OCI-LY7 (cell line): ENCODE measurements at regions not wholly inside any gene's neighbourhood (a gene's known extent, or its start where the extent isn't known, plus 50 kb on each side); places are given as distances from the start of the nearest gene placed in this dataset.

Experiments
- BruUV-seq: library from RNA; stranded (reverse); fragments of 400-500 nt; replicated peaks from 2 replicates; lab custom pipeline; 2021; lab: Mats Ljungman, UMichigan
- CTCF ChIA-PET: fragments of 300-600 bp; sonication (Branson Sonifier 250); formaldehyde crosslinking; loops from one replicate; lab custom pipeline; 2022; ENCODE audit warnings: antibody characterized with exemption; ENCODE audit not compliant: unreplicated experiment; lab: Charles Lee
- POLR2A ChIA-PET: fragments of 300-600 bp; sonication (Branson Sonifier 250); formaldehyde crosslinking; loops from one replicate; lab custom pipeline; 2022; ENCODE audit warnings: antibody characterized with exemption; lab: Charles Lee
- DNase-seq: peaks from one replicate; pipeline ENCODE4 v3.0.0-alpha.2; 2015; ENCODE audit warnings: low spot score
- H2AFZ ChIP-seq: fragments of 200-600 bp; sonication (generic), shearing (Covaris generic); 2 replicates; pipeline ENCODE4 v1.6.1; 2014; ENCODE audit warnings: mild to moderate bottlenecking, antibody characterized with exemption, low read length, moderate library complexity
- H3K27ac ChIP-seq: fragments of 200-600 bp; sonication (generic); 2 replicates; pipeline ENCODE4 v1.5.1; 2014; ENCODE audit warnings: mixed run types, low read depth, mild to moderate bottlenecking, moderate library complexity, low read length, inconsistent platforms; ENCODE audit not compliant: poor library complexity, severe bottlenecking
- H3K36me3 ChIP-seq: fragments of 200-600 bp; sonication (generic); 2 replicates; pipeline ENCODE4 v1.6.1; 2014; ENCODE audit warnings: mild to moderate bottlenecking, antibody characterized with exemption, low read length, moderate library complexity, mixed read lengths; ENCODE audit not compliant: insufficient read depth
- H3K4me1 ChIP-seq: fragments of 200-600 bp; sonication (generic); 2 replicates; pipeline ENCODE4 v1.5.1; 2014; ENCODE audit warnings: mild to moderate bottlenecking, low read length; ENCODE audit not compliant: insufficient read depth, poor library complexity, severe bottlenecking
- H3K4me2 ChIP-seq: fragments of 200-600 bp; sonication (generic); 2 replicates; pipeline ENCODE4 v1.6.1; 2014; ENCODE audit warnings: mild to moderate bottlenecking, low read length
- H3K4me3 ChIP-seq: fragments of 200-600 bp; sonication (generic); 2 replicates; pipeline ENCODE4 v1.5.1; 2014; ENCODE audit warnings: mild to moderate bottlenecking, low read depth, low read length; ENCODE audit not compliant: poor library complexity, severe bottlenecking
- H3K79me2 ChIP-seq: fragments of 200-600 bp; sonication (generic); 2 replicates; pipeline ENCODE4 v1.6.1; 2016; ENCODE audit warnings: low read depth, mild to moderate bottlenecking, low read length, moderate library complexity, mixed read lengths; ENCODE audit not compliant: insufficient read depth
- H3K9me2 ChIP-seq: fragments of 200-600 bp; sonication (generic); 2 replicates; pipeline ENCODE4 v1.6.1; 2016; ENCODE audit warnings: mild to moderate bottlenecking, low read length, mixed read lengths; ENCODE audit not compliant: insufficient read depth
- H3K9me3 ChIP-seq: fragments of 200-600 bp; sonication (generic); 2 replicates; pipeline ENCODE4 v1.6.1; 2014; ENCODE audit warnings: mild to moderate bottlenecking, mixed run types, low read length, mixed read lengths
- H4K20me1 ChIP-seq: fragments of 200-600 bp; sonication (generic); 2 replicates; pipeline ENCODE4 v1.6.1; 2014; ENCODE audit warnings: mild to moderate bottlenecking, antibody characterized with exemption, low read length, moderate library complexity, mixed read lengths; ENCODE audit not compliant: insufficient read depth
- CTCF ChIP-seq: fragments of 200-600 bp; sonication (generic); conservative IDR thresholded peaks from 2 replicates; pipeline ENCODE4 v1.5.1; 2014; ENCODE audit warnings: mild to moderate bottlenecking, antibody characterized with exemption, low read length, moderate library complexity, mixed read lengths
- EZH2phosphoT487 ChIP-seq: fragments of 200-600 bp; sonication (generic); IDR thresholded peaks from 2 replicates; pipeline ENCODE4 v1.6.1; 2018; ENCODE audit warnings: low read depth, borderline replicate concordance, mild to moderate bottlenecking, mixed run types, antibody characterized with exemption, low read length, moderate library complexity, mixed read lengths
- intact Hi-C: fragments of 100-400 bp; cut with micrococcal nuclease; formaldehyde crosslinking; loops from one replicate; pipeline ENCODE4 v1.10.0; 2022; ENCODE audit not compliant: unreplicated experiment

- Histone ChIP-seq H3K4me2 (no peak overlapping the region), H3K36me3 (no peaks in the 10 kb centered on the region), H3K4me3 (no peak overlapping the region), H3K4me1 (no peaks in the 10 kb centered on the region), H4K20me1 (no peaks in the 10 kb centered on the region), H3K27ac (no peak overlapping the region), H3K9me2 (no peaks in the 10 kb centered on the region), H3K79me2 (no peaks in the 10 kb centered on the region), H3K9me3 (no peaks in the 10 kb centered on the region), H2AFZ (no peak overlapping the region)
- intact Hi-C loops: no loop called here
- CTCF ChIA-PET: no interaction called here
- BruUV-seq: no TSS peak
- DNase-seq: no peak
- TF ChIP-seq CTCF: no peak
- TF ChIP-seq EZH2phosphoT487: no peak
- POLR2A ChIA-PET: no interaction called here
Measured at GRCh38 chr2:235348329-235348728, 145.5 kb upstream of the AGAP1 start.

- ChIA-PET POLR2A (no interaction called here), CTCF (interaction anchor here (0.6 kb wide), 1 partner anchor 36 kb away, joined by 4 read pairs; no protein-coding TSS in a partner anchor)
- intact Hi-C loops: no loop called here
- Histone ChIP-seq H4K20me1 (no peaks in the 10 kb centered on the region), H2AFZ (no peak overlapping the region), H3K4me3 (no peak overlapping the region), H3K9me3 (no peaks in the 10 kb centered on the region), H3K4me2 (no peak overlapping the region), H3K79me2 (no peaks in the 10 kb centered on the region), H3K27ac (no peak overlapping the region), H3K4me1 (no peaks in the 10 kb centered on the region), H3K36me3 (no peaks in the 10 kb centered on the region), H3K9me2 (no peaks in the 10 kb centered on the region)
- no peak for TF ChIP-seq EZH2phosphoT487
- no peak for TF ChIP-seq CTCF
- BruUV-seq: no TSS peak
- no peak for DNase-seq
Measured at GRCh38 chr2:235350234-235350633, 143.6 kb upstream of the AGAP1 start.

DNA sequence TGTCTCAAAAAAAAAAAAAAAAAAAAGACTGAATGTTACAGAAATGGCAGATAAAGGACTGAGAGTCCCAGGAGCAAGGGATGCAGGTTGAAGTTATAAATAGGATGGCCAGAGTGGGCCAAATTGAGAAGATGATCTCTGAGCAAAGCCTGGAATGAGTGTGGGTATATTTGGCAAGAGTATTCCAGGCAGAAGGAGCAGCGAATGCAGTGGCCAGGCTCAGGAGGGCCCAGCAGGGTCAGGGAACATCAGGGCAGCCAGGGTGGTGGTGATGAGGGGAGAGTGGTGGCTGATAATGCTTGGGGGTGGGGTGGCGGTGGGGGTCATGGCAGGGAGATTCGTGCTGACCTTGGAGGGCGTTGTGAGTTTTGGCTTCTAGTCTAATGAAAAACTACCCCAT, 141.3 kb upstream of the AGAP1 start:
- Histone ChIP-seq H3K9me2 (no peaks in the 10 kb centered on the region), H3K36me3 (no peaks in the 10 kb centered on the region), H3K4me3 (no peak overlapping the region), H3K79me2 (no peaks in the 10 kb centered on the region), H3K4me2 (no peak overlapping the region), H2AFZ (no peak overlapping the region), H3K9me3 (no peaks in the 10 kb centered on the region), H3K4me1 (no peaks in the 10 kb centered on the region), H3K27ac (no peak overlapping the region), H4K20me1 (no peaks in the 10 kb centered on the region)
- ChIA-PET POLR2A (no interaction called here), CTCF (no interaction called here)
- no peak for TF ChIP-seq CTCF
- TF ChIP-seq EZH2phosphoT487: no peak
- no TSS peak for BruUV-seq
- intact Hi-C loops: no loop called here
- no peak for DNase-seq
